Heart right ventricle (tissue), 16 donors: ENCODE measurements at regions not wholly inside any gene's neighbourhood (a gene's known extent, or its start where the extent isn't known, plus 50 kb on each side); places are given as distances from the start of the nearest gene placed in this dataset.

Experiments used
- ATAC-seq, 8 donors: fragments of 200-7000 bp; cut with Tn5 transposase; one replicate each; pipeline ENCODE4 v1.9.1; 2020; ENCODE audit warnings: mild to moderate bottlenecking in 8 of 8, moderate library complexity in 8 of 8, moderate number of reproducible peaks in 1 of 8
- DNase-seq, 2 donors: peaks; one replicate each; pipeline ENCODE4 v3.0.0-alpha.2; 2020
- H3K27ac ChIP-seq, 10 donors: fragments of 200-600 bp; sonication (generic) in 2 of 10; one replicate each; pipeline versions ENCODE4 v1.5.0 to v1.8.0; 2020 to 2022; ENCODE audit warnings: mild to moderate bottlenecking in 3 of 10
- H3K27me3 ChIP-seq, 7 donors: fragments of 200-600 bp; one replicate each; pipeline ENCODE4 v1.8.0; 2021 to 2022; ENCODE audit warnings: mild to moderate bottlenecking in 2 of 7
- H3K36me3 ChIP-seq, 9 donors: fragments of 200-600 bp; sonication (generic) in 1 of 9; one replicate each; pipeline versions ENCODE4 v1.5.0 to v1.8.0; 2020 to 2022; ENCODE audit warnings: mild to moderate bottlenecking in 2 of 9
- H3K4me1 ChIP-seq, 9 donors: fragments of 200-600 bp; sonication (generic) in 1 of 9; one replicate each; pipeline versions ENCODE4 v1.5.0 to v1.8.0; 2020 to 2022; ENCODE audit warnings: mild to moderate bottlenecking in 4 of 9
- H3K4me3 ChIP-seq, 10 donors: fragments of 200-600 bp; sonication (generic) in 2 of 10; one replicate each; pipeline versions ENCODE4 v1.5.0 to v1.8.0; 2020 to 2022; ENCODE audit warnings: mild to moderate bottlenecking in 7 of 10, moderate library complexity in 2 of 10
- H3K9me3 ChIP-seq, 11 donors: fragments of 200-600 bp in 10 of 11; sonication (generic) in 2 of 11; one replicate each; pipeline versions ENCODE4 v1.5.0 to v1.8.0; 2013 to 2022; ENCODE audit warnings: mild to moderate bottlenecking in 2 of 11, control low read depth in 1 of 11, moderate library complexity in 1 of 11
- WGBS, 2 donors: extraction: QIAGEN DNeasy Blood & Tissue Kit; methylation state at CpG; one replicate each; pipeline ENCODE4 v1.1.7; 2013; ENCODE audit warnings: inconsistent platforms in 1 of 2; 5-methylcytosine and 5-hydroxymethylcytosine counted together
- intact Hi-C, 10 donors: fragments of 100-400 bp; cut with DNase I; formaldehyde crosslinking; loops; one replicate each; pipeline versions ENCODE4 v1.11.1 to v1.14.2; 2022
- TF ChIP-seq, protein P1 (sequence below), 9 donors: fragments of 200-600 bp; sonication (generic) in 2 of 9; IDR thresholded peaks; one replicate each; pipeline versions ENCODE4 v1.5.0 to v1.8.0; 2021 to 2022; ENCODE audit warnings: antibody characterized with exemption in 9 of 9, mild to moderate bottlenecking in 5 of 9, moderate library complexity in 1 of 9
- donor health status: Arrhythmogenic right ventricular cardiomyopathy.
- donor health status: ischemic (EF 13 %, LVEDD 7.1; RV severe dilation, severe dysfunction).
- donor health status: healthy with polysubstance abuse.
- donor health status: DM: no; HTN: yes; CAD: no.
- donor health status: DM: no; HTN: no; CAD: no.
- donor health status: ischemic (EF 25% LVEDD 6.9; RV normal size, moderate dysfunction).
- donor health status: ischemic (EF 25% LVEDD 5.7; RV mildly dilated, moderate dysfunction).
- donor health status: healthy.
- donor health status: DM: yes; HTN: yes; CAD: no.
- donor health status: Ischemic cardiomyopathy.
- donor health status: ischemic (EF 35%, LVEDD 5.7; RV mildly dilated, moderate dysfunction).
- donor health status: nonischemic (EF 11% LVEDD 7.7; RV severe dilation, severe dysfunction).
- donor health status: DM: yes; HTN: yes; CAD: no.
- donor health status: PGD.
- donor health status: ischemic (EF 29% LVEDD 5.4; RV normal size, mild dysfunction).
- donor health status: nonischemic (EF 23%, LVEDD 6.1; RV moderate dilation, normal function).

DNA sequence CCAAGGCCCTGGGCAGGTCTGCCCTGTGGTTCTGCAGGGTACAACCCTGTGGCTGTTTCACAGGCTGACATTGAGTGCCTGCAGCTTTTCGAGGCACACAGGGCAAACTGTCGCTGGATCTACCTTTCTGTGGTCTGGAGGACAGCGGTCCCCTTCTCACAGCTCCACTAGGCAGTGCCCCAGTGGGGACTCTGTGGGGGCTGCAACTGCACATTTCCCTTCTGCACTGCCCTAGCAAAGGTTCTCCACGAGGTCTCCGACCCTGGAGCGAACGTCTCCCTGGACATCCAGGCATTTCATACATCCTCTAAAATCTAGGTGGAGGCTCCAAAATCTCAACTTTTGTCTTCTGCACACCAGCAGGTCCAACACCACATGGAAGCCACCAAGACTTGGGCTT lies 1645.2 kb upstream of the CDH6 start:
- Histone ChIP-seq H3K4me1 (no peaks in the 10 kb centered on the region), H3K4me3 (no peak overlapping the region), H3K27me3 (no peaks in the 10 kb centered on the region), H3K27ac (no peak overlapping the region), H3K36me3 (no peaks in the 10 kb centered on the region), H3K9me3 (peaks cover 0 to 23% (median 0%) of the 10 kb centered on the region in 11 donors)
- DNase-seq (no peak), ATAC-seq (no peak)
- TF ChIP-seq, protein P1, sequence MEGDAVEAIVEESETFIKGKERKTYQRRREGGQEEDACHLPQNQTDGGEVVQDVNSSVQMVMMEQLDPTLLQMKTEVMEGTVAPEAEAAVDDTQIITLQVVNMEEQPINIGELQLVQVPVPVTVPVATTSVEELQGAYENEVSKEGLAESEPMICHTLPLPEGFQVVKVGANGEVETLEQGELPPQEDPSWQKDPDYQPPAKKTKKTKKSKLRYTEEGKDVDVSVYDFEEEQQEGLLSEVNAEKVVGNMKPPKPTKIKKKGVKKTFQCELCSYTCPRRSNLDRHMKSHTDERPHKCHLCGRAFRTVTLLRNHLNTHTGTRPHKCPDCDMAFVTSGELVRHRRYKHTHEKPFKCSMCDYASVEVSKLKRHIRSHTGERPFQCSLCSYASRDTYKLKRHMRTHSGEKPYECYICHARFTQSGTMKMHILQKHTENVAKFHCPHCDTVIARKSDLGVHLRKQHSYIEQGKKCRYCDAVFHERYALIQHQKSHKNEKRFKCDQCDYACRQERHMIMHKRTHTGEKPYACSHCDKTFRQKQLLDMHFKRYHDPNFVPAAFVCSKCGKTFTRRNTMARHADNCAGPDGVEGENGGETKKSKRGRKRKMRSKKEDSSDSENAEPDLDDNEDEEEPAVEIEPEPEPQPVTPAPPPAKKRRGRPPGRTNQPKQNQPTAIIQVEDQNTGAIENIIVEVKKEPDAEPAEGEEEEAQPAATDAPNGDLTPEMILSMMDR (IDR thresholded peaks at IDR 0.05): no peak
- intact Hi-C loops: no loop called here
- WGBS, 2 donors: 89 to 91% methylated on average over 7 of the region's 7 CpGs

DNA sequence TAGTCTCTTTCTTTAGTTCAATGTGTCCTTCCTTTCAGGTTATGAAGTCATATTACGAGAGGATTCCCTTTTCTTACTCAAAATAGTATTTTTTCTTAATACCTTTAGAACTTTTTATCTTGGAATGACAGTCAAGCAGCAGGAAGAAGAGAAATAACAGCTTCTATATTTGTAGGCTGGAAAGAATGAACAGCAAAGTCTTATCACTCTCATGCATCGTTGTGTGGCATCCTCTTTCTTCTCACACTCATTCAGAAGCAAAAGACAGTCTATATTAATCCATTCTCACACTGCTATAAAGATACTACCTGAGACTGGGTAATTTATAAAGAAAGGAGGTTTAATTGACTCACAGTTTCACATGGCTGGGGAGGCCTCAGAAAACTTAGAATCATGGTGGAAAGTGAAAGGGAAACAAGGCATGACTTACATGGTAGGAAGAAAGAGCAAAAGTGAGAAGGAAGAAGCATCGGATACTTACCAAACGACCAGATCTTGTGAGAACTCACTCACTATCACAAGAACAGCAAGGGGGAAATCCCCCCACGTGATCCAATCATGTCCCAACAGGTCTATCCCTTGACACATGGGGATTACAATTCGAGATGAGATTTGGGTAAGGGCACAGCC lies 1646.1 kb upstream of the CDH6 start:
- Histone ChIP-seq H3K36me3 (no peaks in the 10 kb centered on the region), H3K4me3 (no peak overlapping the region), H3K27ac (no peak overlapping the region), H3K27me3 (no peaks in the 10 kb centered on the region), H3K9me3 (peaks cover 0 to 18% (median 0%) of the 10 kb centered on the region in 11 donors), H3K4me1 (no peaks in the 10 kb centered on the region)
- TF ChIP-seq, protein P1 (IDR thresholded peaks at IDR 0.05): no peak
- 41 to 49% methylated on average over 6 of the region's 6 CpGs for whole genome bisulfite sequencing, 2 donors
- intact Hi-C loops: no loop called here
- DNase-seq: no peak
- ATAC-seq: no peak

DNA sequence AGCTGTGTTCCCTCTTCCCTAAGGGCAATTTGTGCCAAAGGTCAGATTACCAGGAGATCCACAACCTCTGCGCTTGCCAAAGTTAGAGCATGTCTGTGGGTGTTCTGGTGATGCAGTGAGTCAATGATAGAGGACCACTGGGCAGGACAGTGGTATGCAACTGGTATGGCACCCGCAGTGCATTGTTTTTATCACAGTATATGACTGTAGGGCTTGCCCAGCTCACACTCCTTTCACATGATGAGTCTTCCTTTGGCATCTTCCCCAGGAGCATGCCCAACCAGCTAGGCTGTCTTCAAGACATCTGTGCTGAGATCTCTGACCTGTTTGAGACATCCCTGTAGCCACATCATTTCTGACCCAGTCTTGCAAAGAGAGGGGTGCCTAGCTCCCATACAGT lies 1650.0 kb upstream of the CDH6 start:
- no peak for ATAC-seq
- no peak overlapping the region for H3K4me3 ChIP-seq
- intact Hi-C loops: no loop called here
- WGBS, 2 donors: 78 to 83% methylated on average over 2 of the region's 2 CpGs
- no peaks in the 10 kb centered on the region for H3K36me3 ChIP-seq
- peaks cover 0 to 48% (median 0%) of the 10 kb centered on the region in 11 donors for H3K9me3 ChIP-seq
- H3K27ac ChIP-seq: no peak overlapping the region
- no peaks in the 10 kb centered on the region for H3K4me1 ChIP-seq
- no peak for DNase-seq
- TF ChIP-seq, protein P1 (IDR thresholded peaks at IDR 0.05): no peak
- no peaks in the 10 kb centered on the region for H3K27me3 ChIP-seq

DNA sequence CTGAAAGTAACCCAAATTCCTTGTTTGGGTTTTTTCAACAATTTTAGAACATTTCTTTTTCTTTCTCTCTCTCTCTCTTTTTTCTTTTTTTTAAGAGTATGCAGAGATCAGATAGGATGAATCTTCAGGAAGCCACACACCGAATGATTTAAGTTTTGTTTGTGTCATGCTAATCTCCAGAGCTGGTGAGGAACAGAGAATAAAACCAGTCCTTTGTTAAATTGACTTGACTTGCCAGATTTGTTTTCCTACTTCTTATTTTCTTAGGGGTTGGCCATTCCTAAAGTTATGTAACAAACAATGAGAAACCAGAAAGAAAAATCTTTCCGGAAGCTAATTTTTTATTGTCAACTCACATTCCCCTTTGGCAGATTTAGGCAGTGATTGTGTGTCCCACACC lies 1669.3 kb upstream of the CDH6 start:
- H3K9me3 ChIP-seq: peaks cover 0 to 24% (median 0%) of the 10 kb centered on the region in 11 donors
- no peaks in the 10 kb centered on the region for H3K4me1 ChIP-seq
- H3K4me3 ChIP-seq: no peak overlapping the region
- 41 to 57% methylated on average over 2 of the region's 2 CpGs for WGBS, 2 donors
- TF ChIP-seq, protein P1 (IDR thresholded peaks at IDR 0.05): no peak
- ATAC-seq (no peak), DNase-seq (no peak)
- intact Hi-C loops: no loop called here
- no peaks in the 10 kb centered on the region for H3K36me3 ChIP-seq
- no peak overlapping the region for H3K27ac ChIP-seq
- H3K27me3 ChIP-seq: no peaks in the 10 kb centered on the region
